Karpas-422 (cell line): ENCODE measurements at regions not wholly inside any gene's neighbourhood (a gene's known extent, or its start where the extent isn't known, plus 50 kb on each side); places are given as distances from the start of the nearest gene placed in this dataset.

Source experiments
- DNase-seq: peaks from one replicate; pipeline ENCODE4 v3.0.0-alpha.2; 2015
- H2AFZ ChIP-seq: fragments of 200-600 bp; sonication (generic); 2 replicates; pipeline ENCODE4 v1.6.1; 2014; ENCODE audit warnings: antibody characterized with exemption, low read length, mixed read lengths
- H3K27ac ChIP-seq: fragments of 200-600 bp; sonication (generic); 2 replicates; pipeline ENCODE4 v1.5.1; 2014; ENCODE audit warnings: mild to moderate bottlenecking, low read length, moderate library complexity
- H3K27me3 ChIP-seq: fragments of 200-600 bp; sonication (generic); 2 replicates; pipeline ENCODE4 v1.6.1; 2014; ENCODE audit warnings: low read length, mixed read lengths
- H3K36me3 ChIP-seq: fragments of 200-600 bp; sonication (generic); 2 replicates; pipeline ENCODE4 v1.6.1; 2014; ENCODE audit warnings: low read length, mixed read lengths; ENCODE audit not compliant: insufficient read depth
- H3K4me1 ChIP-seq: fragments of 200-600 bp; sonication (generic); 2 replicates; pipeline ENCODE4 v1.6.1; 2014; ENCODE audit warnings: mild to moderate bottlenecking, low read length, mixed read lengths
- H3K4me2 ChIP-seq: fragments of 200-600 bp; sonication (generic); 2 replicates; pipeline ENCODE4 v1.6.1; 2014; ENCODE audit warnings: low read length, low read depth, mild to moderate bottlenecking; ENCODE audit not compliant: poor library complexity, severe bottlenecking
- H3K4me3 ChIP-seq: fragments of 200-600 bp; sonication (generic); 2 replicates; pipeline ENCODE4 v1.5.1; 2014; ENCODE audit warnings: mild to moderate bottlenecking, antibody characterized with exemption, low read length, mixed read lengths
- H3K79me2 ChIP-seq: fragments of 200-600 bp; sonication (generic); 2 replicates; pipeline ENCODE4 v1.6.1; 2014; ENCODE audit warnings: mild to moderate bottlenecking, low read length, mixed read lengths
- H3K9ac ChIP-seq: fragments of 200-600 bp; sonication (generic); 2 replicates; pipeline ENCODE4 v1.6.0; 2014; ENCODE audit warnings: low read length
- H3K9me2 ChIP-seq: fragments of 200-600 bp; sonication (generic), shearing (Covaris generic); replicated peaks from 2 replicates; pipeline ENCODE4 v1.6.0; 2014; ENCODE audit warnings: mild to moderate bottlenecking, low read length, moderate library complexity; ENCODE audit not compliant: insufficient read depth
- H3K9me3 ChIP-seq: fragments of 300-700, 200-600 bp; sonication (generic); 2 replicates; pipeline ENCODE4 v1.6.1; 2014; ENCODE audit warnings: low read length, mixed read lengths
- H4K20me1 ChIP-seq: fragments of 200-600 bp; sonication (generic); 2 replicates; pipeline ENCODE4 v1.6.1; 2014; ENCODE audit warnings: mild to moderate bottlenecking, antibody characterized with exemption, low read length, low read depth; ENCODE audit not compliant: insufficient read depth

- DNase-seq, result no peak
- H3K4me2 ChIP-seq, result no peak overlapping the region
- H3K27ac ChIP-seq, result no peak overlapping the region
- H3K9ac ChIP-seq, result no peak overlapping the region
- H3K36me3 ChIP-seq, result no peaks in the 10 kb centered on the region
- no peaks in the 10 kb centered on the region for H3K4me1 ChIP-seq
- no peak overlapping the region for H2AFZ ChIP-seq
- no peaks in the 10 kb centered on the region for H3K9me2 ChIP-seq
- H3K27me3 ChIP-seq, result no peaks in the 10 kb centered on the region
- H4K20me1 ChIP-seq, result no peaks in the 10 kb centered on the region
- H3K79me2 ChIP-seq, result no peaks in the 10 kb centered on the region
- no peaks in the 10 kb centered on the region for H3K9me3 ChIP-seq
- H3K4me3 ChIP-seq, result no peak overlapping the region
Observed at GRCh38 chr7:106775552-106775936, 89.5 kb upstream of the PIK3CG start.

- no peak overlapping the region for H2AFZ ChIP-seq
- H3K9ac ChIP-seq, result no peak overlapping the region
- H4K20me1 ChIP-seq, result no peaks in the 10 kb centered on the region
- H3K36me3 ChIP-seq, result no peaks in the 10 kb centered on the region
- H3K4me1 ChIP-seq, result no peaks in the 10 kb centered on the region
- no peaks in the 10 kb centered on the region for H3K9me2 ChIP-seq
- no peak overlapping the region for H3K4me3 ChIP-seq
- H3K27me3 ChIP-seq, result no peaks in the 10 kb centered on the region
- no peaks in the 10 kb centered on the region for H3K79me2 ChIP-seq
- H3K9me3 ChIP-seq, result no peaks in the 10 kb centered on the region
- H3K4me2 ChIP-seq, result no peak overlapping the region
- H3K27ac ChIP-seq, result no peak overlapping the region
- DNase-seq, result no peak
Observed at GRCh38 chr7:106775975-106776607, 89.0 kb upstream of the PIK3CG start.

GRCh38 chr7:106776618-106777347, 88.3 kb upstream of the PIK3CG start:
- H3K9me2 ChIP-seq, result no peaks in the 10 kb centered on the region
- H3K4me3 ChIP-seq, result no peak overlapping the region
- H2AFZ ChIP-seq, result no peak overlapping the region
- H3K79me2 ChIP-seq, result no peaks in the 10 kb centered on the region
- no peaks in the 10 kb centered on the region for H3K27me3 ChIP-seq
- no peak overlapping the region for H3K27ac ChIP-seq
- no peaks in the 10 kb centered on the region for H3K9me3 ChIP-seq
- H3K4me1 ChIP-seq, result no peaks in the 10 kb centered on the region
- H3K36me3 ChIP-seq, result no peaks in the 10 kb centered on the region
- H3K4me2 ChIP-seq, result no peak overlapping the region
- H4K20me1 ChIP-seq, result no peaks in the 10 kb centered on the region
- no peak for DNase-seq
- no peak overlapping the region for H3K9ac ChIP-seq

GRCh38 chr7:106777674-106778299, 87.3 kb upstream of the PIK3CG start:
- Histone ChIP-seq H3K4me2 (no peak overlapping the region), H3K4me1 (no peaks in the 10 kb centered on the region), H3K36me3 (no peaks in the 10 kb centered on the region), H3K9ac (no peak overlapping the region), H3K9me3 (no peaks in the 10 kb centered on the region), H3K9me2 (no peaks in the 10 kb centered on the region), H2AFZ (no peak overlapping the region), H3K27me3 (no peaks in the 10 kb centered on the region), H3K27ac (no peak overlapping the region), H4K20me1 (no peaks in the 10 kb centered on the region), H3K4me3 (no peak overlapping the region), H3K79me2 (no peaks in the 10 kb centered on the region)
- DNase-seq, result no peak

DNA sequence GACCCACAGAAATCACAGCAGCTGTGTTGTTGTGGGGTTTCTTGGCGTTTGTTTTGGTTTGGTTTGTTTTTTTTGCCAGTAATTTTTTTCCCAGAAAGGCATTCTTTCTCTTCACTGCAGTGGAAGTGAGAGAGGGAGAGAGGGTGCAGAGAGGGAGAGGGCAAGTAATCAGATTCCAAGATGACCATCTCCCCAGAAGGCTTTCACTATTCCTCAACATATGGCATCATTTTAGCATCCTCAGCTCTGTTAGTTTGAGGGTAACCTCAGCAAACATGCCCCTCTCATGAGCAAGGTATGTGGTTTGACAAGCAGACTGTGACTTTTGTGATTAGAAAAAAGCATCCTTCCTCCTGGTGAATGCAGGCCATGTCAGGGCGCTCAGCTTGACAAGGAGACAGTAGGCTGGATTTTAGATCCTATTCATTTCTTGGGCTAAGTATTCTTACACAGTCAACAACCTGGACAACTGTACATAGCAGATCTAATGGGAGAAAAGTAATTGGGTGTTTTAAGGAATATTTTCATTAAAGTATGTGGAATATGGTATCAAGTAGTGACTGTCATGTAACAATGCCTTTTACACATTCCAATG, 86.3 kb upstream of the PIK3CG start:
- H2AFZ ChIP-seq, result no peak overlapping the region
- H3K79me2 ChIP-seq, result no peaks in the 10 kb centered on the region
- no peak overlapping the region for H3K9ac ChIP-seq
- H3K36me3 ChIP-seq, result no peaks in the 10 kb centered on the region
- no peaks in the 10 kb centered on the region for H4K20me1 ChIP-seq
- no peak overlapping the region for H3K4me3 ChIP-seq
- no peaks in the 10 kb centered on the region for H3K9me3 ChIP-seq
- no peak for DNase-seq
- H3K27me3 ChIP-seq, result no peaks in the 10 kb centered on the region
- no peaks in the 10 kb centered on the region for H3K9me2 ChIP-seq
- no peaks in the 10 kb centered on the region for H3K4me1 ChIP-seq
- no peak overlapping the region for H3K27ac ChIP-seq
- H3K4me2 ChIP-seq, result no peak overlapping the region

GRCh38 chr7:106779877-106780276, 85.2 kb upstream of the PIK3CG start:
- Histone ChIP-seq H3K4me1 (no peaks in the 10 kb centered on the region), H3K27ac (no peak overlapping the region), H3K36me3 (no peaks in the 10 kb centered on the region), H3K9me2 (no peaks in the 10 kb centered on the region), H3K4me3 (no peak overlapping the region), H3K9ac (no peak overlapping the region), H3K4me2 (no peak overlapping the region), H2AFZ (no peak overlapping the region), H4K20me1 (no peaks in the 10 kb centered on the region), H3K9me3 (no peaks in the 10 kb centered on the region), H3K27me3 (no peaks in the 10 kb centered on the region), H3K79me2 (no peaks in the 10 kb centered on the region)
- peak; percentile 62 for DNase-seq

- H3K36me3 ChIP-seq, result no peaks in the 10 kb centered on the region
- no peaks in the 10 kb centered on the region for H3K27me3 ChIP-seq
- H3K4me3 ChIP-seq, result no peak overlapping the region
- H3K4me2 ChIP-seq, result no peak overlapping the region
- no peak overlapping the region for H3K27ac ChIP-seq
- no peaks in the 10 kb centered on the region for H3K79me2 ChIP-seq
- no peaks in the 10 kb centered on the region for H4K20me1 ChIP-seq
- H3K9me3 ChIP-seq, result no peaks in the 10 kb centered on the region
- no peaks in the 10 kb centered on the region for H3K9me2 ChIP-seq
- H3K4me1 ChIP-seq, result no peaks in the 10 kb centered on the region
- H3K9ac ChIP-seq, result no peak overlapping the region
- DNase-seq, result no peak
- H2AFZ ChIP-seq, result no peak overlapping the region
Observed at GRCh38 chr7:106781007-106781406, 84.1 kb upstream of the PIK3CG start.

DNA sequence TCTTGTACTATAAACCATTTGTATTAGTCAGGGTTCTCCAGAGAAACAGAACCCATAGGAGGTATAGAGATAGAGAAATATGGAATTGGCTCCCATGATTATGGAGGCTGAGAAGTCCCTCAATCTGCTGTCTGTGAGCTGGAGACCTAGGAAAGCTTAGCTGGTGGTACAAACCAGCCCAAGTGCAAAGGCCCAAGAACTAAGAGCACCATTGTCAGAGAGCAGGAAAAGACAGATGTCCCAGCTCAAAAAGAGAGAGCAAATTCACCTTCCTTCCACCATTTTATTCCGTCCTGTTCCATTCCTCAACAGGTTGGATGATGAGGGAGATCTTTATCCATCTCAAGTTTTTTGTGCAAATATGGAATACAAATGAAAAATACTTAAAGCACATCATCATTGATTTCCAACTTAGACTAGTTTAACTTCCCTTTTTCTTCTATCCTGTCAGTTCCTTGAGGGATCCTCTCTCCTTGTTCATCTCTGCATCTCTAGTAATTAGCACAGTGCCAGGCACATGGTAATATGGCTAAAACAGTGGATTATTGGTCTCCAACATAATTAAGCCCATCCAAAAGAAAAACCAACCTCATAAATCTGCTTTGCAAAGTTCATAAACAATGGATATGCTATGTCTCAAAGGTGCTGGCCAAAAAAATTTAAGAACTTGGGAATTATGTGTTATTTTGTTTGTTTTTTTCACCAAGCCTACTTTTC, 83.1 kb upstream of the PIK3CG start:
- Histone ChIP-seq H3K4me2 (no peak overlapping the region), H3K9me2 (no peaks in the 10 kb centered on the region), H3K27me3 (no peaks in the 10 kb centered on the region), H3K79me2 (no peaks in the 10 kb centered on the region), H3K27ac (no peak overlapping the region), H3K4me1 (no peaks in the 10 kb centered on the region), H3K9me3 (no peaks in the 10 kb centered on the region), H2AFZ (no peak overlapping the region), H3K9ac (no peak overlapping the region), H4K20me1 (no peaks in the 10 kb centered on the region), H3K4me3 (no peak overlapping the region), H3K36me3 (no peaks in the 10 kb centered on the region)
- no peak for DNase-seq
